ENCODE measurements at regions not wholly inside any gene's neighbourhood (a gene's known extent, or its start where the extent isn't known, plus 50 kb on each side); places are given as distances from the start of the nearest gene placed in this dataset.
A peak's percentile ranks its signal among the peaks of the same experiment; 100 is the strongest.

- Histone ChIP-seq H4K8ac (ENCODE audit: low read depth, low read length) (no peak overlapping the region), H3K4me3 (ENCODE audit: low read depth, low read length) (no peak overlapping the region), H3K14ac (ENCODE audit: low read length) (no peak overlapping the region), H2BK120ac (ENCODE audit: insufficient read depth, low read length, poor library complexity) (no peak overlapping the region), H3K27ac (ENCODE audit: low read depth, low read length) (no peak overlapping the region), H3K4me1 (ENCODE audit: control insufficient read depth in 1 of 2, insufficient read depth in 2 of 2, low read length in 2 of 2) (no peaks in the 10 kb centered on the region), H3K9ac (ENCODE audit: low read length) (no peak overlapping the region), H3K36me3 (ENCODE audit: control insufficient read depth in 1 of 2, insufficient read depth in 2 of 2, low read length in 2 of 2) (no peaks in the 10 kb centered on the region), H3K9me3 (ENCODE audit: insufficient read depth, low read depth, low read length) (no peaks in the 10 kb centered on the region), H2BK5ac (ENCODE audit: low read depth, low read length, poor library complexity) (no peak overlapping the region), H2AFZ (ENCODE audit: insufficient read depth, low read length, poor library complexity) (no peak overlapping the region), H3K27me3 (ENCODE audit: insufficient read depth, low read length) (no peaks in the 10 kb centered on the region), H3K4me2 (ENCODE audit: low read length) (no peak overlapping the region), H3K79me1 (ENCODE audit: low read length) (no peaks in the 10 kb centered on the region), H4K91ac (ENCODE audit: low read depth, low read length) (no peak overlapping the region), H3K79me2 (ENCODE audit: control insufficient read depth, insufficient read depth, low read length, poor library complexity) (no peaks in the 10 kb centered on the region), H4K12ac (ENCODE audit: low read depth, low read length) (no peak overlapping the region), H3K18ac (ENCODE audit: low read length) (no peak overlapping the region), H2BK12ac (ENCODE audit: low read length) (no peak overlapping the region), H2AK5ac (ENCODE audit: low read length) (no peak overlapping the region), H3K23ac (ENCODE audit: low read length) (no peak overlapping the region), H3K4ac (ENCODE audit: low read depth, low read length) (no peak overlapping the region)
- no CpG with 5 or more reads among the region's 3 CpGs for WGBS (ENCODE audit: extremely low coverage, insufficient coverage, insufficient read length)
- no peak for DNase-seq
Measured at GRCh38 chr7:81300753-81301152, 381.9 kb upstream of the SEMA3C start.

- Histone ChIP-seq H3K9me3 (ENCODE audit: insufficient read depth, low read depth, low read length) (peaks cover 4% of the 10 kb centered on the region), H3K79me1 (ENCODE audit: low read length) (no peaks in the 10 kb centered on the region), H2AK5ac (ENCODE audit: low read length) (no peak overlapping the region), H3K23ac (ENCODE audit: low read length) (no peak overlapping the region), H3K27me3 (ENCODE audit: insufficient read depth, low read length) (no peaks in the 10 kb centered on the region), H2AFZ (ENCODE audit: insufficient read depth, low read length, poor library complexity) (no peak overlapping the region), H3K4me3 (ENCODE audit: low read depth, low read length) (no peak overlapping the region), H2BK12ac (ENCODE audit: low read length) (no peak overlapping the region), H3K4me2 (ENCODE audit: low read length) (no peak overlapping the region), H3K4me1 (ENCODE audit: control insufficient read depth in 1 of 2, insufficient read depth in 2 of 2, low read length in 2 of 2) (no peaks in the 10 kb centered on the region), H4K12ac (ENCODE audit: low read depth, low read length) (no peak overlapping the region), H3K27ac (ENCODE audit: low read depth, low read length) (no peak overlapping the region), H3K36me3 (ENCODE audit: control insufficient read depth in 1 of 2, insufficient read depth in 2 of 2, low read length in 2 of 2) (no peaks in the 10 kb centered on the region), H4K8ac (ENCODE audit: low read depth, low read length) (no peak overlapping the region), H3K18ac (ENCODE audit: low read length) (no peak overlapping the region), H2BK5ac (ENCODE audit: low read depth, low read length, poor library complexity) (no peak overlapping the region), H4K91ac (ENCODE audit: low read depth, low read length) (no peak overlapping the region), H2BK120ac (ENCODE audit: insufficient read depth, low read length, poor library complexity) (no peak overlapping the region), H3K9ac (ENCODE audit: low read length) (no peak overlapping the region), H3K14ac (ENCODE audit: low read length) (no peak overlapping the region), H3K4ac (ENCODE audit: low read depth, low read length) (no peak overlapping the region), H3K79me2 (ENCODE audit: control insufficient read depth, insufficient read depth, low read length, poor library complexity) (no peaks in the 10 kb centered on the region)
- no CpG with 5 or more reads among the region's 3 CpGs for WGBS (ENCODE audit: extremely low coverage, insufficient coverage, insufficient read length)
- DNase-seq = no peak
Measured at GRCh38 chr7:81299711-81300110, 380.9 kb upstream of the SEMA3C start.

- H3K14ac ChIP-seq (ENCODE audit: low read length) = no peak overlapping the region
- H2BK120ac ChIP-seq (ENCODE audit: insufficient read depth, low read length, poor library complexity) = no peak overlapping the region
- no peak overlapping the region for H3K4me3 ChIP-seq (ENCODE audit: low read depth, low read length)
- no peak overlapping the region for H4K12ac ChIP-seq (ENCODE audit: low read depth, low read length)
- H3K9me3 ChIP-seq (ENCODE audit: insufficient read depth, low read depth, low read length) = peaks cover 4% of the 10 kb centered on the region
- no peak overlapping the region for H3K9ac ChIP-seq (ENCODE audit: low read length)
- no peaks in the 10 kb centered on the region for H3K4me1 ChIP-seq (ENCODE audit: control insufficient read depth in 1 of 2, insufficient read depth in 2 of 2, low read length in 2 of 2)
- H2AFZ ChIP-seq (ENCODE audit: insufficient read depth, low read length, poor library complexity) = no peak overlapping the region
- no CpG with 5 or more reads among the region's 5 CpGs for WGBS (ENCODE audit: extremely low coverage, insufficient coverage, insufficient read length)
- peak in 1 of 2 donors; percentile 13 for DNase-seq
- H3K18ac ChIP-seq (ENCODE audit: low read length) = no peak overlapping the region
- no peaks in the 10 kb centered on the region for H3K36me3 ChIP-seq (ENCODE audit: control insufficient read depth in 1 of 2, insufficient read depth in 2 of 2, low read length in 2 of 2)
- no peaks in the 10 kb centered on the region for H3K79me2 ChIP-seq (ENCODE audit: control insufficient read depth, insufficient read depth, low read length, poor library complexity)
- no peak overlapping the region for H4K91ac ChIP-seq (ENCODE audit: low read depth, low read length)
- H3K4me2 ChIP-seq (ENCODE audit: low read length) = no peak overlapping the region
- H2BK12ac ChIP-seq (ENCODE audit: low read length) = no peak overlapping the region
- no peak overlapping the region for H3K27ac ChIP-seq (ENCODE audit: low read depth, low read length)
- no peak overlapping the region for H2BK5ac ChIP-seq (ENCODE audit: low read depth, low read length, poor library complexity)
- no peak overlapping the region for H3K4ac ChIP-seq (ENCODE audit: low read depth, low read length)
- no peak overlapping the region for H4K8ac ChIP-seq (ENCODE audit: low read depth, low read length)
- H3K79me1 ChIP-seq (ENCODE audit: low read length) = no peaks in the 10 kb centered on the region
- H2AK5ac ChIP-seq (ENCODE audit: low read length) = no peak overlapping the region
- H3K27me3 ChIP-seq (ENCODE audit: insufficient read depth, low read length) = no peaks in the 10 kb centered on the region
- H3K23ac ChIP-seq (ENCODE audit: low read length) = no peak overlapping the region
Measured at GRCh38 chr7:81298951-81299666, 380.3 kb upstream of the SEMA3C start.

GRCh38 chr7:81297317-81297716 is 378.5 kb upstream of the SEMA3C start:
- Histone ChIP-seq H4K8ac (ENCODE audit: low read depth, low read length) (no peak overlapping the region), H3K79me1 (ENCODE audit: low read length) (no peaks in the 10 kb centered on the region), H3K9ac (ENCODE audit: low read length) (no peak overlapping the region), H3K4ac (ENCODE audit: low read depth, low read length) (no peak overlapping the region), H3K79me2 (ENCODE audit: control insufficient read depth, insufficient read depth, low read length, poor library complexity) (no peaks in the 10 kb centered on the region), H3K27me3 (ENCODE audit: insufficient read depth, low read length) (no peaks in the 10 kb centered on the region), H3K36me3 (ENCODE audit: control insufficient read depth in 1 of 2, insufficient read depth in 2 of 2, low read length in 2 of 2) (no peaks in the 10 kb centered on the region), H3K23ac (ENCODE audit: low read length) (no peak overlapping the region), H3K27ac (ENCODE audit: low read depth, low read length) (no peak overlapping the region), H3K4me2 (ENCODE audit: low read length) (no peak overlapping the region), H3K4me1 (ENCODE audit: control insufficient read depth in 1 of 2, insufficient read depth in 2 of 2, low read length in 2 of 2) (no peaks in the 10 kb centered on the region), H3K18ac (ENCODE audit: low read length) (no peak overlapping the region), H2BK12ac (ENCODE audit: low read length) (no peak overlapping the region), H2BK120ac (ENCODE audit: insufficient read depth, low read length, poor library complexity) (no peak overlapping the region), H3K9me3 (ENCODE audit: insufficient read depth, low read depth, low read length) (peaks cover 6% of the 10 kb centered on the region), H2AFZ (ENCODE audit: insufficient read depth, low read length, poor library complexity) (no peak overlapping the region), H3K14ac (ENCODE audit: low read length) (no peak overlapping the region), H2AK5ac (ENCODE audit: low read length) (no peak overlapping the region), H2BK5ac (ENCODE audit: low read depth, low read length, poor library complexity) (no peak overlapping the region), H4K12ac (ENCODE audit: low read depth, low read length) (no peak overlapping the region), H3K4me3 (ENCODE audit: low read depth, low read length) (no peak overlapping the region), H4K91ac (ENCODE audit: low read depth, low read length) (no peak overlapping the region)
- WGBS (ENCODE audit: extremely low coverage, insufficient coverage, insufficient read length) = no CpG with 5 or more reads among the region's 2 CpGs
- no peak for DNase-seq
